Neural progenitor cell (in vitro differentiated cells): ENCODE measurements at regions not wholly inside any gene's neighbourhood (a gene's known extent, or its start where the extent isn't known, plus 50 kb on each side); places are given as distances from the start of the nearest gene placed in this dataset.
"Not testable (repeated sequence)": the region's sequence is repeated elsewhere in the genome, so short reads cannot be mapped to it uniquely, and the experiment has no call there.

Source experiments
- DNase-seq: peaks from one replicate; pipeline ENCODE4 v3.0.0-alpha.2; 2016; ENCODE audit warnings: low spot score
- H2AFZ ChIP-seq: fragments of 200-600 bp; sonication (generic); replicated peaks from 2 replicates; pipeline ENCODE4 v1.6.1; 2016; ENCODE audit warnings: antibody characterized with exemption
- H3F3A ChIP-seq: fragments of 200-600 bp; sonication (generic); 2 replicates; pipeline ENCODE4 v1.6.1; 2016; ENCODE audit warnings: antibody characterized with exemption, low read depth
- H3K27ac ChIP-seq: fragments of 200-600 bp; sonication (generic); 2 replicates; pipeline ENCODE4 v1.5.1; 2016; ENCODE audit warnings: mild to moderate bottlenecking
- H3K27me3 ChIP-seq: fragments of 200-600 bp; sonication (generic); 2 replicates; pipeline ENCODE4 v1.6.1; 2016; ENCODE audit warnings: mild to moderate bottlenecking, moderate library complexity
- H3K36me3 ChIP-seq: fragments of 200-600 bp; sonication (generic); 2 replicates; pipeline ENCODE4 v1.5.1; 2016
- H3K4me1 ChIP-seq: fragments of 200-600 bp; sonication (generic); 2 replicates; pipeline ENCODE4 v1.6.1; 2016; ENCODE audit warnings: mixed run types
- H3K4me2 ChIP-seq: fragments of 200-600 bp; sonication (generic); 2 replicates; pipeline ENCODE4 v1.6.1; 2016
- H3K4me3 ChIP-seq: fragments of 200-600 bp; sonication (generic); 2 replicates; pipeline ENCODE4 v1.5.1; 2016
- H3K79me2 ChIP-seq: fragments of 200-600 bp; sonication (generic); 2 replicates; pipeline ENCODE4 v1.6.1; 2016; ENCODE audit warnings: low read depth
- H3K9ac ChIP-seq: fragments of 200-600 bp; sonication (generic); 2 replicates; pipeline ENCODE4 v1.6.1; 2016
- H3K9me3 ChIP-seq: fragments of 200-600 bp; sonication (generic); 2 replicates; pipeline ENCODE4 v1.5.1; 2016; ENCODE audit warnings: low read depth
- H4K20me1 ChIP-seq: fragments of 200-600 bp; sonication (generic); 2 replicates; pipeline ENCODE4 v1.6.1; 2016; ENCODE audit warnings: low read depth
- H3K27ac Mint-ChIP-seq: 3 replicates; pipeline ENCODE4 v1.8.0; 2021; ENCODE audit warnings: mixed read lengths
- H3K27me3 Mint-ChIP-seq: 2 replicates; pipeline ENCODE4 v1.8.0; 2022; ENCODE audit warnings: low read depth, mild to moderate bottlenecking, inconsistent platforms, moderate library complexity, mixed read lengths; ENCODE audit not compliant: insufficient read depth
- H3K36me3 Mint-ChIP-seq: 3 replicates; pipeline ENCODE4 v1.8.0; 2021; ENCODE audit warnings: mixed read lengths
- H3K4me1 Mint-ChIP-seq: 3 replicates; pipeline ENCODE4 v1.8.0; 2021; ENCODE audit warnings: mixed read lengths
- H3K4me3 Mint-ChIP-seq: 3 replicates; pipeline ENCODE4 v1.8.0; 2021; ENCODE audit warnings: mild to moderate bottlenecking, moderate library complexity, mixed read lengths
- H3K9me3 Mint-ChIP-seq: 3 replicates; pipeline ENCODE4 v1.8.0; 2020; ENCODE audit warnings: mixed read lengths
- EZH2 ChIP-seq: fragments of 200-600 bp; sonication (generic); IDR thresholded peaks from 2 replicates; pipeline ENCODE4 v1.6.1; 2017; ENCODE audit warnings: antibody characterized with exemption, mild to moderate bottlenecking, moderate library complexity
- EZH2phosphoT487 ChIP-seq: fragments of 200-600 bp; sonication (generic); IDR thresholded peaks from 2 replicates; pipeline ENCODE4 v1.6.1; 2017; ENCODE audit warnings: antibody characterized with exemption
- TF ChIP-seq, protein P1 (sequence below): fragments of 200-600 bp; sonication (generic); IDR thresholded peaks from 2 replicates; pipeline ENCODE4 v1.5.1; 2017; ENCODE audit warnings: antibody characterized with exemption, mild to moderate bottlenecking

GRCh38 chrX:40224658-40225057 lies 126.9 kb upstream of the BCOR start:
- Histone ChIP-seq H3K27ac (no peak overlapping the region), H3F3A (no peaks in the 10 kb centered on the region), H3K36me3 (no peaks in the 10 kb centered on the region), H3K4me3 (no peak overlapping the region), H3K79me2 (no peaks in the 10 kb centered on the region), H4K20me1 (no peaks in the 10 kb centered on the region), H3K9ac (no peak overlapping the region), H3K27me3 (no peaks in the 10 kb centered on the region), H3K4me2 (no peak overlapping the region), H3K9me3 (no peaks in the 10 kb centered on the region), H2AFZ (no peak overlapping the region), H3K4me1 (no peaks in the 10 kb centered on the region)
- H3K4me3 Mint-ChIP-seq = no peak overlapping the region
- no peak for TF ChIP-seq EZH2phosphoT487
- no peak for TF ChIP-seq EZH2
- TF ChIP-seq, protein P1, sequence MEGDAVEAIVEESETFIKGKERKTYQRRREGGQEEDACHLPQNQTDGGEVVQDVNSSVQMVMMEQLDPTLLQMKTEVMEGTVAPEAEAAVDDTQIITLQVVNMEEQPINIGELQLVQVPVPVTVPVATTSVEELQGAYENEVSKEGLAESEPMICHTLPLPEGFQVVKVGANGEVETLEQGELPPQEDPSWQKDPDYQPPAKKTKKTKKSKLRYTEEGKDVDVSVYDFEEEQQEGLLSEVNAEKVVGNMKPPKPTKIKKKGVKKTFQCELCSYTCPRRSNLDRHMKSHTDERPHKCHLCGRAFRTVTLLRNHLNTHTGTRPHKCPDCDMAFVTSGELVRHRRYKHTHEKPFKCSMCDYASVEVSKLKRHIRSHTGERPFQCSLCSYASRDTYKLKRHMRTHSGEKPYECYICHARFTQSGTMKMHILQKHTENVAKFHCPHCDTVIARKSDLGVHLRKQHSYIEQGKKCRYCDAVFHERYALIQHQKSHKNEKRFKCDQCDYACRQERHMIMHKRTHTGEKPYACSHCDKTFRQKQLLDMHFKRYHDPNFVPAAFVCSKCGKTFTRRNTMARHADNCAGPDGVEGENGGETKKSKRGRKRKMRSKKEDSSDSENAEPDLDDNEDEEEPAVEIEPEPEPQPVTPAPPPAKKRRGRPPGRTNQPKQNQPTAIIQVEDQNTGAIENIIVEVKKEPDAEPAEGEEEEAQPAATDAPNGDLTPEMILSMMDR = no peak
- H3K27me3 Mint-ChIP-seq = peaks cover 10% of the 10 kb centered on the region
- peaks cover 14% of the 10 kb centered on the region for H3K9me3 Mint-ChIP-seq
- no peak for DNase-seq
- H3K27ac Mint-ChIP-seq = no peak overlapping the region
- H3K36me3 Mint-ChIP-seq = peaks cover 2% of the 10 kb centered on the region
- H3K4me1 Mint-ChIP-seq = no peaks in the 10 kb centered on the region

DNA sequence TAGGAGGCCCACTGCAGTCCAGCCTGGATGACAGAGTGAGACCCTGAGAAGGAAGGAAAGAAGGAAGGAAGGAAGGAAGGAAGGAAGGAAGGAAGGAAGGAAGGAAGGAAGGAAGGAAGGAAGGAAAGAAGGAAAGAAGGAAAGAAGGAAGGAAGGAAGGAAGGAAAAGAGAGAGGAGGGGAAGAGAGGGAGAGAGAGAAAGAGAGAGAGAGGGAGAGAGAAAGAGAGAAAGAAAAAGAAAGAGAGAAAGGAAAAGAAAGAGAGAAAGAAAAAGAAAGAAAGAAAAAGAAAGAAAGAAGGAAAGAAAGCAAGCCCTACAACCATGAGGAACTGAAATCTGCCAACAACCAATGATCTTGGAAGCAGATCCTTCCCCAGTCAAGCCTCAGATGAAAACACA lies 124.9 kb upstream of the BCOR start:
- not testable (repeated sequence) for H3K27me3 ChIP-seq, H3K27ac Mint-ChIP-seq, H3K36me3 Mint-ChIP-seq, H2AFZ ChIP-seq, H3K9me3 Mint-ChIP-seq, H3K79me2 ChIP-seq, H3K4me2 ChIP-seq, DNase-seq, H3K4me1 ChIP-seq, H3K4me3 ChIP-seq, H3K9ac ChIP-seq, H3K4me1 Mint-ChIP-seq, H3K36me3 ChIP-seq, H4K20me1 ChIP-seq, H3K27me3 Mint-ChIP-seq, H3K4me3 Mint-ChIP-seq, H3K9me3 ChIP-seq, H3K27ac ChIP-seq, H3F3A ChIP-seq

GRCh38 chrX:40213092-40213491 lies 115.3 kb upstream of the BCOR start:
- H3K27me3 Mint-ChIP-seq = no peaks in the 10 kb centered on the region
- H3K9me3 ChIP-seq = no peaks in the 10 kb centered on the region
- no peak for DNase-seq
- H3K9ac ChIP-seq = no peak overlapping the region
- no peaks in the 10 kb centered on the region for H3F3A ChIP-seq
- H3K79me2 ChIP-seq = no peaks in the 10 kb centered on the region
- H3K36me3 Mint-ChIP-seq = no peaks in the 10 kb centered on the region
- peaks cover 24% of the 10 kb centered on the region for H3K9me3 Mint-ChIP-seq
- no peak overlapping the region for H3K27ac ChIP-seq
- no peak for TF ChIP-seq EZH2
- TF ChIP-seq, protein P1 = no peak
- no peak for TF ChIP-seq EZH2phosphoT487
- no peak overlapping the region for H3K27ac Mint-ChIP-seq
- H4K20me1 ChIP-seq = no peaks in the 10 kb centered on the region
- no peaks in the 10 kb centered on the region for H3K36me3 ChIP-seq
- H3K27me3 ChIP-seq = no peaks in the 10 kb centered on the region
- no peak overlapping the region for H3K4me3 Mint-ChIP-seq
- H3K4me1 ChIP-seq = no peaks in the 10 kb centered on the region
- H3K4me1 Mint-ChIP-seq = no peaks in the 10 kb centered on the region
- no peak overlapping the region for H3K4me2 ChIP-seq
- no peak overlapping the region for H3K4me3 ChIP-seq
- no peak overlapping the region for H2AFZ ChIP-seq

DNA sequence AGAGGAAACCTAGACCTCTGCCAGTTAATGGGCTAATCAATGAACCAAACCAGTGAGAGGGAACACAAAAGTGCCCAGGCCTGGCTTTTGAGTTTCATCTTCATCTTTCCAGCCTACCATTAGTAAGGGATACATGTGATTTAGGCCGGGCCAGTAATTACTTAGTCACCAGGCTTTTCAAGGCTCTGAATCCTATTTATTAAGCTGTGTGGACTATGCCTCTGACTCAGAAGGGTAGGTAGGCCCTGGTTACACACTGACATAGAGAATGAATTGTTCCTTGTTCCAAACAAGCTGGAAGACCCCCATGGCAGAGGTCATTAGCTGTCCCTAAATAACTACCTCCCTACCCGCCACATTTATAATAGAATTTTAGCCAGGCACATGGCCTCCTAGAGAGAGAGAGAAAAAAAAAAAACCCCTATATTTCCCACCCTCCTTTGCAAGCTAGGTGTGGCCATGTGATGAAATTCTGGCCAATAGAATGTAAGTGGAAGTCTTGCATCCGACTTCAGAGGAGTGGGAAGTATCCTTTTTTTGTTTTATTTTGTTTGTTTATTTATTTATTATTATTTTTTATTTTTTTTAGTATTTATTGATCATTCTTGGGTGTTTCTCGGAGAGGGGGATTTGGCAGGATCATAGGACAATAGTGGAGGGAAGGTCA lies 112.3 kb upstream of the BCOR start:
- Mint-ChIP-seq H3K9me3 (peaks cover 27% of the 10 kb centered on the region), H3K27me3 (no peaks in the 10 kb centered on the region), H3K4me1 (peaks cover 1% of the 10 kb centered on the region), H3K27ac (no peak overlapping the region), H3K36me3 (no peaks in the 10 kb centered on the region), H3K4me3 (no peak overlapping the region)
- no peaks in the 10 kb centered on the region for H3K79me2 ChIP-seq
- no peak for DNase-seq
- no peaks in the 10 kb centered on the region for H3K9me3 ChIP-seq
- no peak overlapping the region for H2AFZ ChIP-seq
- H3K4me3 ChIP-seq = no peak overlapping the region
- no peaks in the 10 kb centered on the region for H3K36me3 ChIP-seq
- H4K20me1 ChIP-seq = no peaks in the 10 kb centered on the region
- no peak overlapping the region for H3K9ac ChIP-seq
- no peaks in the 10 kb centered on the region for H3K27me3 ChIP-seq
- H3K27ac ChIP-seq = no peak overlapping the region
- H3F3A ChIP-seq = no peaks in the 10 kb centered on the region
- H3K4me2 ChIP-seq = no peak overlapping the region
- TF ChIP-seq, protein P1 = no peak
- no peak for TF ChIP-seq EZH2
- no peak for TF ChIP-seq EZH2phosphoT487
- peaks cover 4% of the 10 kb centered on the region for H3K4me1 ChIP-seq
